ENCODE measurements at regions not wholly inside any gene's neighbourhood (a gene's known extent, or its start where the extent isn't known, plus 50 kb on each side); places are given as distances from the start of the nearest gene placed in this dataset.
A peak's percentile ranks its signal among the peaks of the same experiment; 100 is the strongest.
"Not testable (repeated sequence)": the region's sequence is repeated elsewhere in the genome, so short reads cannot be mapped to it uniquely, and the experiment has no call there.

DNA sequence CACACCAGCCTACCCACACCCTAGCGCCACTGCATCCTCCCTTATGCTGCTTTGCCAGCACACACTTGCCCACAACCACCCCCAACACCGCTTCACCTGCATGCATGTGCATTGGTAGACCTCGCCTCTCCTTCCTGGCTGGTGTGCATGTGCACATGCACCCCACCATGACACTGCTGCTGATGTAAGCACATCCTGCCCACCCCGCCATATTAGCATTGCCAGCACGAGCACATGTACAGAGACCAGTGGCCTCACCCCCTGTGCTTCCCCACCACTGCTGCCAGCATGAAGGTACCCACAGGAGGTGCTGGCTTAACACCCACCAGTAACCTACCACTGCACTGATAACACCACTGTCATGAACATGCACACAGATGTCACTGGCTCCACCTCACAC, 218.2 kb downstream of the SLCO4C1 start:
- no peak overlapping the region for H3K4me3 ChIP-seq (ENCODE audit: low read depth, low read length)
- TF ChIP-seq, protein P1, sequence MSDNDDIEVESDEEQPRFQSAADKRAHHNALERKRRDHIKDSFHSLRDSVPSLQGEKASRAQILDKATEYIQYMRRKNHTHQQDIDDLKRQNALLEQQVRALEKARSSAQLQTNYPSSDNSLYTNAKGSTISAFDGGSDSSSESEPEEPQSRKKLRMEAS (IDR thresholded peaks at IDR 0.05; ENCODE audit: low read depth, low read length), result no peak
- TF ChIP-seq POLR2A (IDR thresholded peaks at IDR 0.05; ENCODE audit: extremely low read depth, insufficient read length) (no peak), MYC (IDR thresholded peaks at IDR 0.05; ENCODE audit: low read depth, low read length) (no peak)
- TF ChIP-seq, protein P2, sequence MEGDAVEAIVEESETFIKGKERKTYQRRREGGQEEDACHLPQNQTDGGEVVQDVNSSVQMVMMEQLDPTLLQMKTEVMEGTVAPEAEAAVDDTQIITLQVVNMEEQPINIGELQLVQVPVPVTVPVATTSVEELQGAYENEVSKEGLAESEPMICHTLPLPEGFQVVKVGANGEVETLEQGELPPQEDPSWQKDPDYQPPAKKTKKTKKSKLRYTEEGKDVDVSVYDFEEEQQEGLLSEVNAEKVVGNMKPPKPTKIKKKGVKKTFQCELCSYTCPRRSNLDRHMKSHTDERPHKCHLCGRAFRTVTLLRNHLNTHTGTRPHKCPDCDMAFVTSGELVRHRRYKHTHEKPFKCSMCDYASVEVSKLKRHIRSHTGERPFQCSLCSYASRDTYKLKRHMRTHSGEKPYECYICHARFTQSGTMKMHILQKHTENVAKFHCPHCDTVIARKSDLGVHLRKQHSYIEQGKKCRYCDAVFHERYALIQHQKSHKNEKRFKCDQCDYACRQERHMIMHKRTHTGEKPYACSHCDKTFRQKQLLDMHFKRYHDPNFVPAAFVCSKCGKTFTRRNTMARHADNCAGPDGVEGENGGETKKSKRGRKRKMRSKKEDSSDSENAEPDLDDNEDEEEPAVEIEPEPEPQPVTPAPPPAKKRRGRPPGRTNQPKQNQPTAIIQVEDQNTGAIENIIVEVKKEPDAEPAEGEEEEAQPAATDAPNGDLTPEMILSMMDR (IDR thresholded peaks at IDR 0.05; ENCODE audit: low read depth, low read length), result no peak
- DNase-seq (ENCODE audit: low read depth), result no peak

- TF ChIP-seq POLR2A (IDR thresholded peaks at IDR 0.05; ENCODE audit: extremely low read depth, insufficient read length) (no peak), MYC (IDR thresholded peaks at IDR 0.05; ENCODE audit: low read depth, low read length) (no peak)
- TF ChIP-seq, protein P2 (IDR thresholded peaks at IDR 0.05; ENCODE audit: low read depth, low read length), result no peak
- TF ChIP-seq, protein P1 (IDR thresholded peaks at IDR 0.05; ENCODE audit: low read depth, low read length), result no peak
- H3K4me3 ChIP-seq (ENCODE audit: low read depth, low read length), result no peak overlapping the region
- no peak for DNase-seq (ENCODE audit: low read depth)
Observed at GRCh38 chr5:102069974-102070373, 226.1 kb downstream of the SLCO4C1 start.

DNA sequence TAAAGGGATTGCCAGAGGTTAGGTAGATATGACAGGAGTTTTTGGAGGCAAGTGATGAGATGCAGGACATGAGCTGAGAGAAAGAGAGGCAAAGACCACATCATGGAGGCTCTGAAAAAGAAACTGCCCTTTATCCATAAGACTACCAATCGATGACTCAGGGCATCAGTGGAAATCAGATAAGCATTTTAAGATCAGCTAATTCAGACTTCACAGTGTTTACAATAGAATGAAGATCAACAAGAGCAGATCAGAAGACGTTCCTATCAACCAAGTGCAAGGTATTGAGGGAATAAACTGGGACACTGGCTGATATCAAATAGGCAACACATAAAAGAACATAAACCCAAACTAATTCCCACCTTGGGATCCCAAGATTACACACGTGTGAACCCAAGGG, 227.2 kb downstream of the SLCO4C1 start:
- TF ChIP-seq, protein P1 (IDR thresholded peaks at IDR 0.05; ENCODE audit: low read depth, low read length), result no peak
- TF ChIP-seq, protein P2 (IDR thresholded peaks at IDR 0.05; ENCODE audit: low read depth, low read length), result no peak
- TF ChIP-seq MYC (IDR thresholded peaks at IDR 0.05; ENCODE audit: low read depth, low read length) (no peak), POLR2A (IDR thresholded peaks at IDR 0.05; ENCODE audit: extremely low read depth, insufficient read length) (no peak)
- DNase-seq (ENCODE audit: low read depth), result no peak
- no peak overlapping the region for H3K4me3 ChIP-seq (ENCODE audit: low read depth, low read length)

DNA sequence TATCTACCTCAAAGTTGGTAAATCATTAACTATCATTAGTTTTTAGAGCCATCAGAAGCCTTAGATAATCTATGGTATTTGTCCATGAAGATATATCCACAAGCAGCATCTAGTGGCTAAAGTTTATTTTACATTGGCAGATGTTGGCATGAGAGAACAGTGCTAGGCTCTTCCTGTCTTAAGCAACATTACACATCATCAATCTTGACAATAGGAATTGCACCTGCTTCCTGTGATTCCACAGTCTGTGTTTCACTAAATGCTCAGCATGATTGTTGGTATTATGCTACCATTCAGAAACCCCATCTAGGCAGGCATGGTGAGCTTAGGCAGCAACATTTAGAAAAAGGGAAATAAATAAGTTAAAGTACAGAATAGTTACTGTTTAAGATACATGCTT, 246.6 kb downstream of the SLCO4C1 start:
- H3K4me3 ChIP-seq (ENCODE audit: low read depth, low read length), result no peak overlapping the region
- TF ChIP-seq, protein P2 (IDR thresholded peaks at IDR 0.05; ENCODE audit: low read depth, low read length), result no peak
- no peak for TF ChIP-seq POLR2A (IDR thresholded peaks at IDR 0.05; ENCODE audit: extremely low read depth, insufficient read length)
- TF ChIP-seq, protein P1 (IDR thresholded peaks at IDR 0.05; ENCODE audit: low read depth, low read length), result no peak
- no peak for TF ChIP-seq MYC (IDR thresholded peaks at IDR 0.05; ENCODE audit: low read depth, low read length)
- peak; percentile 1 for DNase-seq (ENCODE audit: low read depth)

DNA sequence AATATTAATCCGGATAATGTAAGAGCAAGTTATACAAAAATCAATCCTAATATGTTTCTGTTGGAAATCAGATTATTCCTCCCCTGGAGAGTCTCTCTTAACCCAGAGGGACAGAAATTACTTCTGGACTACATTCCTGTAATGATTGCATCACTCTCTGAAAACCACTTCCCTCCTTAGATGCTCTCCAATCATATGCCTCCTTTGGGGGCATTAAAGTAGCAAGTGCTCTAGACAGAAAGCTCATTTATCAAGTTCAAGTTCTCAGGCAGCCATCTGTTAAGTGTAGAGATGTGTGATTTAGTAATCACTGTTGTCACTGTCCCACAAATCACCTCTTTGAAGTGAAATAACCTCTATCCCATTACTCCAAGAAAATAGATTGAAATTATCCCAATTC, 247.1 kb downstream of the SLCO4C1 start:
- H3K4me3 ChIP-seq (ENCODE audit: low read depth, low read length), result no peak overlapping the region
- TF ChIP-seq, protein P2 (IDR thresholded peaks at IDR 0.05; ENCODE audit: low read depth, low read length), result no peak
- TF ChIP-seq MYC (IDR thresholded peaks at IDR 0.05; ENCODE audit: low read depth, low read length) (no peak), POLR2A (IDR thresholded peaks at IDR 0.05; ENCODE audit: extremely low read depth, insufficient read length) (no peak)
- TF ChIP-seq, protein P1 (IDR thresholded peaks at IDR 0.05; ENCODE audit: low read depth, low read length), result no peak
- DNase-seq (ENCODE audit: low read depth), result peak; percentile 21

DNA sequence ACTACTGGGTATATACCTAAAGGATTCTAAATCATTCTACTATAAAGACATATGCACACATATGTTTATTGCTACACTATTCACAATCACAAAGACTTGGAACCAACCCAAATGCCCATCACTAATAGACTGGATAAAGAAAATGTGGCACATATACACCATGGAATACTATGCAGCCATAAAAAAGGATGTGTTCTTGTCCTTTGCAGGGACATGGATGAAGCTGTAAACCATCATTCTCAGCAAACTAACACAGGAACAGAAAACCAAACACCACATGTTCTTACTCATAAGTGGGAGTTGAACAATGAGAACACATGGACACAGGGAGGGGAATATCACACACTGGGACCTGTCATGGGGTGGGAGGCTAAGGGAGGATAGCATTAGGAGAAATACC, 249.0 kb downstream of the SLCO4C1 start:
- H3K4me3 ChIP-seq (ENCODE audit: low read depth, low read length); DNase-seq (ENCODE audit: low read depth): not testable (repeated sequence)
